HG03039 (cell line): ENCODE measurements at regions not wholly inside any gene's neighbourhood (a gene's known extent, or its start where the extent isn't known, plus 50 kb on each side); places are given as distances from the start of the nearest gene placed in this dataset.
"Not testable (repeated sequence)": the region's sequence is repeated elsewhere in the genome, so short reads cannot be mapped to it uniquely, and the experiment has no call there.

ENCODE experiments used
- ATAC-seq: cut with Tn5 transposase; IDR thresholded peaks from one replicate; pipeline ENCODE4 v1.9.1; 2021; ENCODE audit warnings: mild to moderate bottlenecking, moderate library complexity; ENCODE audit not compliant: unreplicated experiment

DNA sequence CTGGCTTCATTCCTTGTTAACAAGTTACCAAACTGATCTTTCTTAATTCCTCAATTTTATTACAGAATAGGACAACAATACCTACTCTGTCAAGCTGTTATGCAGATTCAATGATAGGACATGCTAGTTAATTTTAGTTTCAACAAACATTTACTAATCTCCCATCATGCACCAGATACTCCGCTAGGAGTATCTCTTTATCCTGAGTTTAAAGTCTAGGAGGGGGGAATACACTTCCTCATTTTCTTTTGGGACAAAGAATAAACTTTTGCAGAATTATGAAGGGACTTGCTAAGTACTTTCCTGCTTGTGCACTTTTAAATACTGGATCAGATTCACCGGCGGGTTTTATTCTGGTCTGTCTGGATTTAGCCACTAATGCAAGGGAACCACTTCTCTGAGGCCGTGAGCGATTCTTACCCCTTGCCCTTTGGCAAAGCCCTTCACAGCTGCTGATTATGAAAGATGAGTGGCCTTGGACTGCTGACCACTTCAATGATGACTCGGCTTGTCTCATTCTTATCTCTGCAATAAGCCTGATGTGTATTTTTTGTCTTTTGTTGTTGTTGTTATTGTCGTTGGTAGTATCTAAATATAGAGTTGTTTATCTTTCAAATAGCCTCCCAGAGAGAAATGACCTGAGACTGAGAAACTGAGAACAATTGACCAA, 73.9 kb downstream of the RMI1 start:
- no peak for ATAC-seq

DNA sequence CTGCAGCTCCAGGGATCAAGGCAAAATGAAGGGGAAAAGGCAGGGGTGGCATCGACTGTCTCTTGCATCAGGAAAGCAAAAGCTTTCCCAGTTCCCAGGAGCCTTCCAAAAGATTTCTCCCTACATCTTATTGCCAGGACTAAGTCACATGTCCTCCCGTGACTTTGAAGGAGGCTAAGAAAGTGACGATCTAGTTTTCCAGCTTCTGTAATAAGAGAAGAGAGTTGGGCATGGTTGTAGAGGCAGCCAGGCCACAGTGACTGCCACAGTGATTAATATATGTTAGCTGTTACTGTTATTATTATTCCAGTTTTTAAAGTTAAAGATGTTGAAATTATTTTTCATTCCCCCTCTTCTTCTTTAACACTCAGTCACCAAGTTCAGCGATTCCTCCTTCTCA, 77.1 kb downstream of the RMI1 start:
- ATAC-seq = no peak

DNA sequence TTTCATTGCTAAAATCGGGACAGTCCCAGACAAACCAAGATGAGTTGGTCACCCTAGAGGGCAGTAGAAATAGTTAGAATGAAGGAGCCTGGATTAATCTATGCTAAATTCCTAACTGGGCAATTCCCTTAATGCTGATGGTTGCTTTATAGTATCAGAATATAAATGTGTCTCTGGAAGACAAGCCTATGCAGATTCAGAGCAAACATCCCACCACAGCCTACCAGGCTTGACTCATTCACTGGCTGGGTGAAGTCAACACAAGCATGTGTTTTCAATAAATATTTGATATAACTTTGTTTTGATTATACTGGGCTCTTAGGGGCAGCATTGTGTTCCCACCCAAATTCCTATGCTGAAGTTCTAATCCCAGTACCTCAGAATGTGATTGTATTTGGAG, 79.3 kb downstream of the RMI1 start:
- ATAC-seq = no peak

DNA sequence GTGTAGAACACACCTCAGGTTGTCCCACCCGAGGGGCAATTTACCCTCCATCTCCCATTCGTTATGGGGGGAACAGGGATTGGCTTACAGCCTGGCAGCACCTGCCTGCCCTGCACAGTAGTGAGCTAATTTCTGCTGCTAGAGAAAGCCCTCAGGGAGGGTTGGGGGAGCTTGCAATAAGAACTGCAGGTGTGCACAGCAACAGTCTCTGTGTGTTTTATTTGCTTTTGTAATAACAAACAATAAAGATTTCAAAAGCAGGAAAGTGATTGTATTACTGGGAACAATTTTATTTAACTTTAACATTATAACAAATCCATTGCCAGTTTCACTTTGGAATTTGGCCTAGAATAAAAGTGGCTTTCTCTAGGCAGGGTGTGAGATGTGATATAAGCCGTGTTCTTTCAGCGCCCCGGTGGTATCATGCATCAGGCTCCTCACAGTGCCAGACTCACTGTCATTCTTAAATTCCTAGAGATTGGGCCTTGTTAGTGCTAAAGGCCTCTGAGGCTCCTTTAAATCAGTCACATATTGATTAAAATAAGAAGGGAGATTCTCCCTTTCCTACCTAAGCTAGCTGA, 81.1 kb downstream of the RMI1 start:
- no peak for ATAC-seq

DNA sequence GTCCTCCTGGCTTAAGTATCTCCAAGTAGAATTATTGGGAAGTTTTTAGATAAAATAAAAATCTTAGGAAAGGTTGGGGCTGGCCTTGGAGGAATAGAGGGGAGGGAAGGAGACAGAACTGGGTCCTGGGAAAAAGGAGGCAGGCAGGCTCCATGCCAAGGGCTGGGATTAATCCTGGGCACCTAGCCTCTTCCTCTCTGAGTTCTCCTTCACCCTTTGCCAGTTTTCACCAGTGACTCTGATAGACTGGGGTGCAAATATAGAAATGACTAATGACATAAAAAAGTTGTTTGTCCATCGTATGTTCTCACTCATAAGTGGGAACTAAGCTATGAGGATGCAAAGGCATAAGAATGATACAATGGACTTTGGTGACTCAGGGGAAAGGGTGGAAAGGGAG, 81.9 kb downstream of the RMI1 start:
- ATAC-seq = no peak

DNA sequence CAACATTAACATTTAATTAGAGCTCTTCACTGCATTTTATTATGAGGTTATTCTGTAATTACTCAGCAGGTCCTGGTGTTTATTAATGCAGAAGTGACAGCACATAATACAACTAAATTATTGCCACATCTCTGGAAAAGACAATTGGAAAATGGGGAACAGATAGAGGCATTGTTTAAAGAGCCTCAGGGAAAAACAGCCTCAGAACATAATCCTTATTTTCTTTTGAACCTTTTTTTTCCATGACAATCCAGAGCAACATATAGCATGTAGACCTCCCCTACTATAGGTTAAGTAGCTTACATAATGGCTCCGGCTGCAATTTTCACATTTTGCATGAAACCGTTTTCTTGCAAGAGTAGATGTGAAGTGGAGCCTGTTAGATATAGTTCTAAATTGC, 87.2 kb downstream of the RMI1 start:
- ATAC-seq = no peak

DNA sequence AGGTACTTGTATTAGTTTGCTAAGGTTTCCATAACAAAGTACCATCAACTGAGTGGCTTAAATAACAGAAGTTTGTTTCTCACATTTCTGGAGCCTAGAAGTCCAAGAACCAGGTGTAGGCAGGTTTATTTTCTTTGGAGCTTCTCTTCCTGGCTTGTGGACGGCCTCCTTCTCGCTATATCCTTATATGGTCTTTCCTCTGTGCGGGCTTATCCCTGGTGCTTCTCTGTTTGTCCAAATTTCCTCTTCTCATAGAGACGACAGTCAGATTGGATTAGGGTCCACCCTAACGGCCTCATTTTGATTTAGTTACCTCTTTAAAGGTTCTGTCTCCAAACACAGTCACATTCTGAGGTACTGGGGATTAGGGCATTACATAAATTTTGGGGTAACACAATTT, 88.3 kb downstream of the RMI1 start:
- ATAC-seq = no peak

DNA sequence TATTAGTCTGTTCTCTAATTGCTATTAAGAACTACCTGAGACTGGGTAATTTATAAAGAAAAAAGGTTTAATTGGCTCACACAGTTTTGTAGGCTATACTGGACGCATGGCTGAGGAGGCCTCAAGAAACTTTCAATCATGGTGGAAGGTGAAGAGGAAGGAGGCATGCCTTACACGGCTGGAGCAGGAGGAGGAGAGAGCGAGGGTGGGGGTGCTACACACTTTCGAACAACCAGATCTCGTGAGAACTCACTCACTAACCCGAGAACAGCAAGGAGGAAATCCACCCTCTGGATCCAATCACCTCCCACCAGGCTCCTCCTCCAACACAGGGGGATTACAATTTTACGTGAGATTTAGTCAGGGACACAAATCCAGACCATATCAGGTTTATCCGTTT, 90.0 kb downstream of the RMI1 start:
- no peak for ATAC-seq

DNA sequence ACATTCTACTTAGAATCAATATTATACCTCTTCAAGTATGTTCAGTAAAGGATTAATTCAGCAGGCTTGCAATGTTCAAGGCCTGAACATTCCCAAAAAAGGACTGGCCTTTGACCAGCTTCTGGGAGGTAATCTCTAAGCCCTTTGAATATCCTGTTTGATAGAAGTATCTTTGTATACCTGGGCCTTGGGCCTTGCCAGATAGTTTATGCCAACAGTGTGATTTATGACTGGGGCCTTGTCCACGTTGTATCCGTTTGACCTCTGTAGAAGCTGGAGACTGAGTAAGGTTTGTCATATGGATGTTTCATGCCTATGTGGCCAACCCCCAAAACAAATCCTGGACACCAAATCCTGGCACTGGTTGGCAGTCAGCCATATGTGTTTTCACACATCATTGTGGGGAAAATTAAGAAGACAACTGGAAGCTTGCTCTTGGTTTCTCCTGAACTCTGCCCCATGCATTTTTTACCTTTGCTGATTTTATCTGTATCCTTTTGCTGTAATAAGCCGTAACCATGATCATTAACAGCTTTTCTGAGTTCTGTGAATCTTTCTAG, 92.1 kb downstream of the RMI1 start:
- no peak for ATAC-seq

DNA sequence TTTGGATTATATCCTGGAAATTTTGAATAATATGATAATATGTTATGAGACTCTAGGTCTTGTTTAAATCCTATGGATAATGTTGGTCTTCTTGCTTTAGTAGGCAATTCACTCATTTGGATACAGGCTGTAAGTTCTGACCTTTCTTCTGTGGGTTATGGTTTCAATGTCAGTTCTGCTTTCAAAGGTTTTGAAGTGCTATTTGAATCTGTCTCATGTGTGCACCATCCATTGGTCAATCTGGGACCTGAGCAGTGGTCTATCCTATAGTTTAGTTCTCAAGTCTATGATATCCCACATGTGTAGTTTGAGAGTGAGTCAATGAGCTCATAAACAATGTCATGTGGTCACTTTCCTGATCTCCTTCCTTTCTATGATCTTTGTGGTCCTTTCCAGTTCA, 94.4 kb downstream of the RMI1 start:
- no peak for ATAC-seq

DNA sequence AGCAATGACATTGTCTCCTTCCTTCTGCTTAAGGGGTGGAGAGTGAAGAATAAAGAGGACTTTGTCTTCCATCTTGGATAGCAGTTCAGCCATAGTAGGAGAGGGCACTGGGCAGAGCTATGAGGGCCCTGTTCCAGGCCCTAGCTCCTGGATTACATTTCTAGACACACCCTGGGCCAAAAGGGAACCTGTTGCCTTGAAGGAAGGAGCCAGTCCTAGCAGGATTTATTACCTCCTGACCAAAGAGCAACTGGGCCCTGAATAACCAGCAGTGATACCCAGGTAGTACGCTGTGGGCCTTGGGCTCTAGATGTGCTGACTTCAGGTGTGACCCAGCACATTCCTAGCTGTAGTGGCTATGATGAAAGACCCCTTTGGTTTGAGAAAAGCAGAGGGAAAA, 95.8 kb downstream of the RMI1 start:
- no peak for ATAC-seq

DNA sequence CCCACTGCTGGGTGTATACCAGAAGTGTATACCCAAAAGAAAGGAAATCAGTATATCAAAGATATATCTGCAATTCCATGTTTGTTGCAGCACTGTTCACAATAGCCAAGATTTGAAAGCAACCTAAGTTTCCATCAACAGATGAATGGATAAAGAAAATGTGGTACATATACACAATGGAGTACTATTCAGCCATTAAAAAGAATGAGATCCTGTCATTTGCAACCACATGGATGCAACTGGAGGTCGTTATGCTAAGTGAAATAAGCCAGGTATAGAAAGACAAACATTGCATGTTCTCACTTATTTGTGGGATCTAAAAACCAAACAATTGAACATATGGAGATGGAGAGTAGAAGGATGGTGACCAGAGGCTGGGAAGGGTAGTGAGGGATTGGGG, 97.2 kb downstream of the RMI1 start:
- ATAC-seq = not testable (repeated sequence)

DNA sequence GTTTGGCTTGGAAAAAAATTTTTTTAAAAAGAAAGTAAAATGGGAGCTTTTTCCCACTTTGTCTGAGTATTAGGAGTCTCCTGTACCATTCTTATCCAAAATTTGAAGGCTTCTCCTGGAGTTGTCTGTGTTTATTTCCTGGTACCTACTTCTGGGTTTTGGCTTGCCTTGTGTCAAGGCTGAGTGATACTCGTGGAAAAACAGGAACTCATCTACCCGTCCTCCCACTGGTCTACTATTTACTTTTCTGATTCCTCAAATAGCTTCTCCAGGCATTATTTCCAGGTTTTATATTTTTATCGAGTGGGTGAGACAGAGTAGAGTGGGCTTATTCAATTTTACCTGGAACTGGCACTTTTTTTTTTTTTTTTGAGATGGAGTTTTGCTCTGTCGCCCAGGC, 99.4 kb downstream of the RMI1 start:
- no peak for ATAC-seq

DNA sequence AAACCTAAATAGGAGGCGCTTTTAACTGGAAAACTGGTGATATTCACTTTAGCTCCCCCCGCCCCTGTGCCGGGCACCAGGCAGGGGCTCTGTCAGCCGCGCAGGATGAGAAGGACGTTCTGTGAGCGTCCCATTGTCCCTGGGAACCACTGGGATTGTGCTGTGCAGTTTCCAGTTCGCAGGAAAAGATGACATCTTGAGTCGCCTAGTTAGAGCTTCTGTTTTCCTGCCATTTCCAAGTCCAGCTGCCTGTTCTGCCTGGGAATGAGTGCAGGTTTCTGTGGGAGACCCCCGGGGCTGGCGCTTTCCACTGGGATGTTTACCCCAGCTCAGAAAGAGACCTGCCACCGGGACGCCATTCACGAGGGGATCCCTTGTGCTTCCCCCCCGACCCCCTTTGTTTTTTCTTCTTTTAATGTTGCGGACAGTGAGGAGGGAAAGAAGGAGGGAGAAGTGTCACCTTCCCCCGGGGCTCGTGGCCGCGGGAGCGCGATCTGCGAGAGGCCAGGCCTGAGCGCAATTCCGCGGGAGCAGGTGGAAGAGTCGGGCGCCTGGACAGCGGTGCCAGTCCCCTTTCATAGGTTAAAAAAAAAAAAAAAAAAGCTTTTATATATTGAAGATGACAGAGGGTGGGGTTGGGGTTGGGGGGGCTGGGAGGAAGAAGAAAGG, 121.5 kb downstream of the RMI1 start:
- ATAC-seq = no peak

DNA sequence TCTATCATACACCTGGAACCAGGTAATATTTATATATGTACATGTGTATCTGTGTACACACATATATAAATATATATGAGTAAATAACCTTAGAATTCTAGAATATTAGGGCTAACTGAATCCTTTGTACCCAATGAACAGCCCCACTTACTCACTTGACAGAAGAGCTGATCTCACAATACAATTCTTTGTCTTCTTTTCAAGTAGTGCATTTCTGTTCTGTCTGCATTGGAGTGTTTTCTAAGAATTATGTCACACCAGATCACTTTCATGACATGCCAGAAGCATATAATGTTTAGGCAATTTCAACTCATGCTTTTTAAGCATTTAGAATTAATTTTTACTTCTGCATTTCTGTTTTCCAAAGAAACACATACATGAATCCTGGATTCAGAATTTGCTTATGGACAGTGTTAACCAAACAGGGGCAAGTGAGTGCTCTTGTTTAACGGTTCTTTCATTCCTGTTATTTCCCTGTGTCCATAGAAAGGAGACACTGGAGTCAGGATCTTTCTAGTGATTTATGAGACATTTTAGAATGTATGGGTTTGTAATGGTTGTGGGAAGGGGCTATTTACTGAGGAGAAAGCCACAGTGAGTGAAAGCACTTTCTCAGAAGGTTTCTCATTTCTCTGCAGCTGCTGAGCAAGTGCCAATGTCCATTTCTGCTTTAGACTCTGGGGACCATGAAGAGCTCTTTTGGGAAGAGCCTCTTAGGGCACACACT, 123.2 kb downstream of the RMI1 start:
- ATAC-seq = no peak

DNA sequence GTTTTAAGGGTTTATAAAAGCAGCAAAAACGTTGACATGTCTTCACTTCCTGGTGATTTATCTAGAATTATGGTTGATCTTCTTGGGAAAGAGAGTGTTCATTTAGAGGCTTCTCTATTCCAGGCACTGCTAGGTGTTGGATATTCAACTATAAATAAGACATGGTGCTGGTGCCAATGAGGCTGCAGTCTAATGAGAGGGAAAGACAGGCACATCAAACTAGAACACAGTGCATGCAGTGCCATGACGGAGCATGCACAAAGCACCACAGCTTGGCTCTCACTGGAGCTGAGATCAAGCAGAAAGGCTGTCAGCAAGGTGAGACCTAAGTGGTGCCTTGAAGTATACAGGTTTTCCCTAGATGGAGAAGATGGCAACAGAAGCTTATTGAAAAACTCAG, 126.5 kb downstream of the RMI1 start:
- no peak for ATAC-seq

DNA sequence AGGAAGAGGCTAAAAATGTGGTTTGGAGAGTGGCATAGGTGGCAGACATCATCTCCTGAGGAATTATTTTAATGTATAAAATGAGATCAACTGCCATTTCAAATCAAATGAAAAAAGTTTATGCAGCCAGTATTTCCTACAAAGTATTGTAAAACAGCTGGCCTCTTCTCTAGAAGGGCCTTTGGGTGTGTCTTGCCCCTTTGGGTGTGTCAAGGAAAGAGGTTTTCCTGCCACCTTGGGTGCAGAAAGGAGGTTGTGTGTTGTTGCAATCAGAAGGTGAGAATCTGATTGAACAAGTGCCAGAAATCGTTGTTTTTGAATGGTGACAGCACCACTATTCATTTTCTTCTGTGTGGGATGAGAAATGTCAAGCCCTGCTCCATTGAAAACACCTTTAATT, 127.4 kb downstream of the RMI1 start:
- no peak for ATAC-seq

DNA sequence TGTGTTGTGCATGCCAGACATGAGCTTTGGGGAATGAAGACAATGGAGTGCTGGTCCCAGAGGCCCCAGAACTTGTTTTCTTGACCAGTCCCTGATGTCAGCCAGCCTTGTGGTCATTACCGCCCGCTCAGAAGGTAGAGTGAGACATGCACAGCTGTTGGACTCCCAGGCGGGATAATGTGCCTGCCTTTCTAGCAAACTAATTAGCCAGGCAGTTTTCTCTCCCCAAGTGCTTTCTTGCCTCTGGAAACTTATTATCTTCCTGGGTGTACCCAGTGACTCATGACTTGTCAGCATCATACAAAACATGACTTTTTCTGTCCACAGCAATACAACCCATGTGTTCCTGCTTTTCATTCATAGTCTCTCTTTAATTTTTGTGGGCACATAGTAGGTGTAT, 131.1 kb downstream of the RMI1 start:
- ATAC-seq = no peak

DNA sequence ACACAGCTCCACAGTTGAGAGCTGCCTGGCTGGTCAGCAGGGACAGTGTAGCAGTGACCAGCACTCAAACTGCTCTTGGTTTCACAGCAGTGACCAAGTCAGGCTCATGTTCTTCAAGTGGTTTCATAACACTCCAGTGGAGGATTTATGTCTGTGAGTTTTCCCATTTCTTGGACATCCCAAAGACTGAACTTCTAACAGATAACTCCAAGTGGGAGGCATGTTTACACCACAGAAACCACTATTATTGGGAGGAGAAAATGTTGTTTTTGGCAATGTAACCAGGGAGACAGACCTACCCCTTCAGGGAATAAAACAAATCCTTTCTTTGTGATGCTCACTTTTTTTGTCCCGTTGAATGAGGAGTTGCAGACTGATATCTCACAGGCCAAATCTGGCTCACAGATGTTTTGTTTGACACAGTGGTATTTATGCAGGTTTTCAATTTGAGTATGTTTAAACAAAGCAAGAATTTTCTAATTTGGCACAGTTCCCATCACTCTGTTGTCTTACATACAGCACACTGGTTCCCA, 141.5 kb downstream of the RMI1 start:
- no peak for ATAC-seq

DNA sequence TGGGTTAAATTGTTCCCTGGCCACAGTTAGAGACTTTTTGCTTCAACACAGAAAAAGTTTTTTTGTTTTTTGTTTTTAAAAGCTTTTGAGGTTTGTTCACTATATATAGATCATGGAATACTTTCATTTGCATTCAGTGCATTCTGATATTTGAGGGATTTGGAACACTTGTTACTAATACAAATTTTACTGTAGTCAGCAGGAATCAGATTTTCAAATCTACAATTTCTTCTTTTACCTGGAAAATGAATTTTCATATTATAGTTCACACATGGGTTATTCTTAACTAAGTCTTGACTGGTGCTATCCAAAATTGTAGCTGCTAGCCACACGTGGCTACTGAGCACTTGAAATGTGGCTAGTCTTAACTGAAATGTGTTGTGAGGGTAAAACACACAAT, 142.0 kb downstream of the RMI1 start:
- ATAC-seq = no peak

DNA sequence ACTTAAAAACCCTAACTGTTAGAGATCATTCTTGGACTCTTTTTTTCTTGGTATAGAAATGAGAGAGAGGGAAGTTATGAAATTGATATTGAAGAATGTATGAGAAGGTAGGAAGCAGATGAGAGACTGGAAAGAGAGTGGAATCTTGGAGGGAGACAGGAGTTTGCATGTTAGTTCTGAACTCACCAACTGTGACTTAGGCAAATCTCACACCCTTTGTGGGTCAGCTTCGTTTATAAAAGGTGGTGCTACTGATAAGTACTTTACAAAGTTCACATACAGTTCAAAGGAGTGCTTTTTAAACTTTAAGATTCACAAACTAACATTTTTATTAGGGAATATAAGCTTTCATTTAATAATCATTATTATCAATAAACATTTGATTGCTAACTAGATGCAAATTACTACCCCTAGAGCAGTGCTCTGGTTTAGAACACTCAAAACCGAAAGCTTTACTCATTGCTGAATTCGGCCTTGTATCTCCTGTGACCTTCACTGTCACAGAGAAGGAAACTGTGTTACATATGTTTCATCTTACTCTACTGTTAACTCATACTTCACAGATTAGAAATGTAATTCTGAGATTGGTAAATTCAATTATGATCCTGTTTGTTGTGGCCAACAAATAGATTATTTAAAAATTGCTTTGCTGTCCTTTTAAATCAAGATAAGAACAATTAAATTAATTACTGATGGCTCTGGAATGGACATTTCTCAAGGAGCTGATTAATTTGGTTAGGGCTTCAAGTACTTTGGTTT, 143.2 kb downstream of the RMI1 start:
- ATAC-seq = peak; percentile 94
